ENCODE measurements at regions not wholly inside any gene's neighbourhood (a gene's known extent, or its start where the extent isn't known, plus 50 kb on each side); places are given as distances from the start of the nearest gene placed in this dataset.

DNA sequence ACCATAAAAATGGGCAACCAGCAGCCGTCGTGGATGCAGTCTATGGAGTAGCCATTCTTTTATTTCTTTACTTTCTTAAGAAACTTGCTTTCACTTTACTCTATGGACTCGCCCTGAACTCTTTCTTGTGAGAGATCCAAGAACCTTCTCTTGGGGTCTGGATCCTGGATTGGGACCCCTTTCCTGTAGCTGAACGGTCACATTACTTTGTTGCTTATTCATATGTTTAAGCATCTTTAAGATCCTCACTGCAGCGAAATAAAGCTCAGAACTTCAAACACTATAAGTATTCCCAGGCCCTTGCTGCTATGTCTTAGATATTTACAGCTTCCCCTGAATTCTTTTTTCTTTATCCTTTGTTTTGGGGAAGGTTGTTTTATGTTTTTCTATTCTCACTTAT lies 187.8 kb upstream of the DDI1 start:
- DNase-seq (ENCODE audit: low spot score) (no peak), ATAC-seq (no peak)

GRCh38 chr11:103849366-103849765 lies 187.1 kb upstream of the DDI1 start:
- DNase-seq (ENCODE audit: low spot score): no peak
- no peak for ATAC-seq

DNA sequence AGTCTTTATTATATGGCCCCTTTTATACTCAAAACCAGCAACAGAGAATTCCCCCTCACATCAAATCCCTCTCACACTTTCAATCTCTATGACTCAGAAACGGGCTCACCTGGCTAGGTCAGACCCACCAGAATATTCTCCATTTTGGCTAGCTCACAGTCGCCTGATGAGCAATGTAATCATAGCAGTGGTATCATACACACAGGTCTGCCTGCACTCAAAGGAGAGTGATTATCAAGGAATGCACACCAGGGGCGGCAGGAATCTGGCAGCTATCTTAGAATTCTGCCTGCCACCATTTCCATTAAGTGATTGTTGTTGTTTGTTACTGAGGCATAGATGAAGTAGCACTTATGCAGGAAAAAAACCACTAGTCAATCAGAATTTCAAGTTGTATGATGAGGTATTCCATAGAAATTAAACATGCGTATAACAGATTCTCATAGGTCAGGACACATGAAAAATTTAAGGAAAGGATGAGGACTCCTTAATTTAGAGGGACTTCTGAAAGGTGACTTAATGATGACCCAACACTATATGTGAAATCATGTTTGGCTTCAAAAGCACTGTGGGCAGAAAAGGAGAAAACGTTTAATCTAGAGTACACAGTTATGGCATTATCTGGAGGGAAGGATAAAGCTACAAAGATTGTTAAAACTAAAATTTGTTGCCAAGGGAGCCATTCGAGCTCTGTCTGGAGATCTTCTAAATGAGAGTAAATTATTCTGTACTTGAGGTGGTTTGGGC lies 185.8 kb upstream of the DDI1 start:
- DNase-seq (ENCODE audit: low spot score) (no peak), ATAC-seq (no peak)

- ATAC-seq: peak; percentile 26
- no peak for DNase-seq (ENCODE audit: low spot score)
Measured at GRCh38 chr11:103851166-103851651, 185.2 kb upstream of the DDI1 start.

Data from left lobe of liver (tissue), 2 donors.